ENCODE measurements at regions not wholly inside any gene's neighbourhood (a gene's known extent, or its start where the extent isn't known, plus 50 kb on each side); places are given as distances from the start of the nearest gene placed in this dataset.

GRCh38 chr2:125711075-125711474, 944.9 kb upstream of the GYPC start:
- DNase-seq (ENCODE audit: low read depth) = no peak
- no peak for TF ChIP-seq CTCF (IDR thresholded peaks at IDR 0.05; ENCODE audit: insufficient read depth, low read length)
- no peak overlapping the region for H3K4me3 ChIP-seq (ENCODE audit: low read depth, low read length)

- DNase-seq (ENCODE audit: low read depth) = no peak
- no peak overlapping the region for H3K4me3 ChIP-seq (ENCODE audit: low read depth, low read length)
- TF ChIP-seq CTCF (IDR thresholded peaks at IDR 0.05; ENCODE audit: insufficient read depth, low read length) = no peak
Measured at GRCh38 chr2:125713533-125713932, 942.4 kb upstream of the GYPC start.

- no peak for TF ChIP-seq CTCF (IDR thresholded peaks at IDR 0.05; ENCODE audit: insufficient read depth, low read length)
- no peak overlapping the region for H3K4me3 ChIP-seq (ENCODE audit: low read depth, low read length)
- DNase-seq (ENCODE audit: low read depth) = no peak
Measured at GRCh38 chr2:125721072-125721721, 934.8 kb upstream of the GYPC start.

GRCh38 chr2:125730921-125731320, 925.0 kb upstream of the GYPC start:
- no peak for DNase-seq (ENCODE audit: low read depth)
- no peak for TF ChIP-seq CTCF (IDR thresholded peaks at IDR 0.05; ENCODE audit: insufficient read depth, low read length)
- no peak overlapping the region for H3K4me3 ChIP-seq (ENCODE audit: low read depth, low read length)

- no peak overlapping the region for H3K4me3 ChIP-seq (ENCODE audit: low read depth, low read length)
- TF ChIP-seq CTCF (IDR thresholded peaks at IDR 0.05; ENCODE audit: insufficient read depth, low read length) = no peak
- DNase-seq (ENCODE audit: low read depth) = no peak
Measured at GRCh38 chr2:125736306-125736705, 919.7 kb upstream of the GYPC start.

GRCh38 chr2:125745514-125745913, 910.4 kb upstream of the GYPC start:
- no peak for TF ChIP-seq CTCF (IDR thresholded peaks at IDR 0.05; ENCODE audit: insufficient read depth, low read length)
- DNase-seq (ENCODE audit: low read depth) = no peak
- no peak overlapping the region for H3K4me3 ChIP-seq (ENCODE audit: low read depth, low read length)

All from fibroblast of the aortic adventitia (primary cell).